KOPT-K1 (cell line): ENCODE measurements at regions not wholly inside any gene's neighbourhood (a gene's known extent, or its start where the extent isn't known, plus 50 kb on each side); places are given as distances from the start of the nearest gene placed in this dataset.
"Not testable (repeated sequence)": the region's sequence is repeated elsewhere in the genome, so short reads cannot be mapped to it uniquely, and the experiment has no call there.

Experiments used
- H3K27ac ChIP-seq: fragments of 200-600 bp; sonication (generic); 2 replicates; pipeline ENCODE4 v1.5.1; 2016; ENCODE audit warnings: antibody characterized with exemption, mild to moderate bottlenecking, low read depth, low read length; ENCODE audit not compliant: poor library complexity, severe bottlenecking
- H3K36me3 ChIP-seq: fragments of 200-600 bp; sonication (generic); 2 replicates; pipeline ENCODE4 v1.5.1; 2017; ENCODE audit warnings: antibody characterized with exemption, mild to moderate bottlenecking, low read length, moderate library complexity; ENCODE audit not compliant: insufficient read depth
- H3K9me3 ChIP-seq: fragments of 200-600 bp; sonication (generic); 2 replicates; pipeline ENCODE4 v1.5.1; 2017; ENCODE audit warnings: antibody characterized with exemption, low read length, mild to moderate bottlenecking; ENCODE audit not compliant: insufficient read depth, poor library complexity, severe bottlenecking

DNA sequence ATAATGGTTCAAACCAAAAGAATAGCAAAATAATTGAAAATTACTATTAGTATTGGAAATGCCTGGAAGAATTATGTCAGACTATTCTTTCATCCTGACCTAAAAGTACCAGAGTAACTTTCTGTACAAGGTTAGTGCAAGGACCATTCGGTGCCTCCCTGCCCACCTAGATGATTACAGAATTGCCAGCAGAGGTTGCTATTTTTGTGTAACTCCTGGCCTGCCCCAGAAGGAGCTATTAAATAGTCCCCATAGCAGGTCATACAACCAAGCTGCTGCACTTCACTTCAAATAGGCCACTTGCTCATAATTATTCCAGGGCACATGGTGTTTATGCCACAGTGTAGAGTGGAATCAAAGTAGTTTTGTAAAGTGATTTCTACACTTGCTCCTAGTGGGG, 831.1 kb upstream of the PABPC4L start:
- H3K9me3 ChIP-seq: no peaks in the 10 kb centered on the region
- no peak overlapping the region for H3K27ac ChIP-seq
- H3K36me3 ChIP-seq: no peaks in the 10 kb centered on the region

- Histone ChIP-seq H3K9me3 (no peaks in the 10 kb centered on the region), H3K27ac (no peak overlapping the region), H3K36me3 (no peaks in the 10 kb centered on the region)
Measured at GRCh38 chr4:135015771-135016170, 814.2 kb upstream of the PABPC4L start.

- Histone ChIP-seq H3K36me3 (no peaks in the 10 kb centered on the region), H3K9me3 (no peaks in the 10 kb centered on the region), H3K27ac (no peak overlapping the region)
Measured at GRCh38 chr4:135007400-135007799, 805.8 kb upstream of the PABPC4L start.

- Histone ChIP-seq H3K36me3 (no peaks in the 10 kb centered on the region), H3K27ac (no peak overlapping the region), H3K9me3 (no peaks in the 10 kb centered on the region)
Measured at GRCh38 chr4:134999169-134999568, 797.6 kb upstream of the PABPC4L start.

- H3K36me3 ChIP-seq: no peaks in the 10 kb centered on the region
- H3K9me3 ChIP-seq: no peaks in the 10 kb centered on the region
- no peak overlapping the region for H3K27ac ChIP-seq
Measured at GRCh38 chr4:134961963-134962362, 760.4 kb upstream of the PABPC4L start.

DNA sequence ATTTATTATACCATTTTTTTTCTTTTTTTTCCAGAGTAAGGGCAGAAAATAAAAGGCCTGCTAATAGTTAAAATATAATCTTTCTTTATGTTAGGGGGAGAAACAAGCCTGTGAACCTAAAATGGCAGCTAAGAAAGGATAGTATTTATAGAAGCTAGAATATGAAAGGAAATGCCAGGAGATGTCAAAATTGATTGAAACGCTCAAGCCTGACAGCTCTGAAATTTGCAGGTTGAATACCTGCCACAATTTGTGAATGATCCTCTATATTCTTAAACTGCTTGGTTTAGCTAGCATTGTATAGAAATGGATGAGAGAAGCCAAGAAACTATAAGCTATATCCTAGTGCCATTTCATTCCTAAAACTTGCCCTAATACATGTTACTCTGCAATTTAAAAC, 757.3 kb upstream of the PABPC4L start:
- H3K36me3 ChIP-seq: no peaks in the 10 kb centered on the region
- H3K9me3 ChIP-seq: no peaks in the 10 kb centered on the region
- no peak overlapping the region for H3K27ac ChIP-seq

- no peaks in the 10 kb centered on the region for H3K36me3 ChIP-seq
Measured at GRCh38 chr4:134955059-134955458, 753.5 kb upstream of the PABPC4L start.

GRCh38 chr4:134952775-134953174, 751.2 kb upstream of the PABPC4L start:
- Histone ChIP-seq H3K36me3 (no peaks in the 10 kb centered on the region), H3K27ac (no peak overlapping the region), H3K9me3 (no peaks in the 10 kb centered on the region)

More at GRCh38 chr4:134955059-134955458, 753.5 kb upstream of the PABPC4L start:
- H3K9me3 ChIP-seq: no peaks in the 10 kb centered on the region
- H3K27ac ChIP-seq: no peak overlapping the region

- Histone ChIP-seq H3K9me3 (no peaks in the 10 kb centered on the region), H3K27ac (no peak overlapping the region), H3K36me3 (no peaks in the 10 kb centered on the region)
Measured at GRCh38 chr4:134952305-134952704, 750.7 kb upstream of the PABPC4L start.

DNA sequence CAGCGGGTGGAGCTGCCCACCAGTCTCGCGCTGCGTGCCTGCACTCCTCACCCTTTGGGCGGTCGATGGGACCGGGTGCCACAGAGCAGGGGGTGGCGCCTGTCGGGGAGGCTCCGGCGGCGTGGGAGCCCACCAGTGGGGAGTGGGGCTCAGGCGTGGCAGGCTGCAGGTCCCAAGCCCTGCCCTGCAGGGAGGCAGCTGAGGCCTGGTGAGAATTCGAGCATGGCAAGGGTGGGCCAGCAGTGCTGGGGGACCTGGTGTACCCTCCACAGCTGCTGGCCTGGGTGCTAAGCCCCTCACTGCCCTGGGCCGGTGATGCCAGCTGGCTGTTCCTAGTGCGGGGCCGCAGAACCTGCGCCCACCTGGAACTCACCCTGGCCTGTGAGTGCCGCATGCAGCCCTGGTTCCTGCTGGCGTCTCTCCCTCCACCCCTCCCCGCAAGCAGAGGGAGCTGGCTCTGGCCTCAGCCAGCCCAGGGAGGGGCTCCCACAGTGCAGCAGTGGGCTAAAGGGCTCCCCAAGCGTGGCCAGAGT, 746.6 kb upstream of the PABPC4L start:
- Histone ChIP-seq H3K9me3 (no peaks in the 10 kb centered on the region), H3K27ac (no peak overlapping the region), H3K36me3 (no peaks in the 10 kb centered on the region)

GRCh38 chr4:134944115-134944514, 742.5 kb upstream of the PABPC4L start:
- no peaks in the 10 kb centered on the region for H3K9me3 ChIP-seq
- no peak overlapping the region for H3K27ac ChIP-seq
- no peaks in the 10 kb centered on the region for H3K36me3 ChIP-seq

- Histone ChIP-seq H3K36me3 (no peaks in the 10 kb centered on the region), H3K27ac (no peak overlapping the region), H3K9me3 (no peaks in the 10 kb centered on the region)
Measured at GRCh38 chr4:134936014-134936413, 734.4 kb upstream of the PABPC4L start.

- Histone ChIP-seq H3K36me3 (no peaks in the 10 kb centered on the region), H3K9me3 (no peaks in the 10 kb centered on the region), H3K27ac (no peak overlapping the region)
Measured at GRCh38 chr4:134935320-134935719, 733.7 kb upstream of the PABPC4L start.

DNA sequence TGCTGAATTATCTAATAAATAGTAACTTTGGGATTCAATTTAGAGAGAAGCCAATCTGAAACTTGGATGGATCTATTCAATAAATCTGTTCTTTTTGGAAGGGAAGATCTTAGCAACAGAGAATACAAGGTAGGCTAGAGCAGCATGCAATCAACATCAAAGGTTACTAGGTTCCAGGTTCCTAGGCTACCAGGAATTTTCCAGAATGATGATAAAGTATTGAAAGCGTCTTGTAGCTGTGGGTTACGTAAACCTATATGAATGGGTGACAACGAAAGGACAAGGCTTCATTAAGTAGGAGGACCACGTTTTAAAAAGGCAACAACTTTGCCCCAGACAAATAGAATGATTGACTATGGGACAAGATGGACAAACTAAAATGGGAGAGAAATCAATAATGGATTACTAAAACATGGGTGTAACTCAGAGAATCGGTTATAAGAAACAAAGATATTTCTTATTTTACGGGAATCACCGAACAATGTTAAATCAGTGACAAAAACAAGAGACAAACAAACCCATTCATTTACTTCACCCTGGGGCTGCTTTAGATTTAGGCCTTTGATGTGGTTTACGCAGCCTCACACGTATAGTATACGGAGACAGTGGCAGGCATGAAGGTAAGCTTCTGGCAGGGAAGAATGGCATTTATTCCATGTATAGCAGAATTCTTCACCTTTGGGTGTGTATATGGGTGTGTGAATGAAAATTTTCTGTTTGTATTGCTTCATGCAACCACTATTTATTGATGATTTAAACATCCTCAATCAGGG, 732.6 kb upstream of the PABPC4L start:
- Histone ChIP-seq H3K9me3 (no peaks in the 10 kb centered on the region), H3K27ac (no peak overlapping the region), H3K36me3 (no peaks in the 10 kb centered on the region)

DNA sequence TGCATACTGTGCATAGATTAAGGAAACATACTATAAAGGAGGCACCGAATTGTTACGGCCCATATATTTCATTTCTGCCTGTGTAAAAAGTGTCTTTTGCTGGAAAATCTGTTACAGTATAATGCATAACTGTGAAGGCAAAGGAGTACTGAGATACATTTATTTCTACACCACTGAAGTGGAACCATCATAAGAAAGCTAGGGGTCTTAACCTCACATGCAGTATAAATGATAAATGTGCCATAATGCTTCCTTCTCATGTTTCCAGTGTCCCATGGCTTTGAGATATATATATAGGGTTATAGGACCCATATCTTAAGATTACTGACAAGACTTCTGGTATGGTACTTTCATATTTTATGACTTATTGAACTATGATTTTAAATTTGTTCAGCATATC, 713.8 kb upstream of the PABPC4L start:
- Histone ChIP-seq H3K27ac (no peak overlapping the region), H3K36me3 (no peaks in the 10 kb centered on the region), H3K9me3 (no peaks in the 10 kb centered on the region)

DNA sequence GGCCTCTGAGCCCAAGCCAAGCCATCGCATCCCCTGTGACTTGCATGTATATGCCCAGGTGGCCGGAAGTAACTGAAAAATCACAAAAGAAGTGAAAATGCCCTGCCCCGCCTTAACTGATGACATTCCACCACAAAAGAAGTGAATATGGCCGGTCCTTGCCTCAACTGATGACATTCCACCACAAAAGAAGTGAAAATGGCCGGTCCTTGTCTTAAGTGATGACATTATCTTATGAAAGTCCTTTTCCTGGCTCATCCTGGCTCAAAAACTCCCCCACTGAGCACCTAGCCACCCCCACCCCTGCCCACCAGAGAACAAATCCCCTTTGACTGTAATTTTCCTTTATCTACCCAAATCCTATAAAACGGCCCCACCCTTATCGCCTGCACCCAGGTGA, 712.7 kb upstream of the PABPC4L start:
- H3K36me3 ChIP-seq, H3K9me3 ChIP-seq, H3K27ac ChIP-seq: not testable (repeated sequence)
